H9 (cell line): ENCODE measurements at regions not wholly inside any gene's neighbourhood (a gene's known extent, or its start where the extent isn't known, plus 50 kb on each side); places are given as distances from the start of the nearest gene placed in this dataset.

Experiments
- DNase-seq: peaks from one replicate; pipeline ENCODE4 v3.0.0-alpha.2; 2017
- H2AFZ ChIP-seq: one replicate; pipeline ENCODE4 v1.6.1; 2013; ENCODE audit warnings: mild to moderate bottlenecking, low read length, control low read depth, moderate library complexity
- H2AK5ac ChIP-seq: 2 replicates; pipeline ENCODE4 v1.6.1; 2013; ENCODE audit warnings: low read length, control low read depth, mixed read lengths; ENCODE audit not compliant: insufficient read length
- H2BK120ac ChIP-seq: one replicate; pipeline ENCODE4 v1.6.1; 2013; ENCODE audit warnings: low read depth, mild to moderate bottlenecking, low read length, control low read depth, inconsistent platforms; ENCODE audit not compliant: poor library complexity, severe bottlenecking
- H2BK12ac ChIP-seq: 2 replicates; pipeline ENCODE4 v1.6.1; 2013; ENCODE audit warnings: low read length, control low read depth, mixed read lengths, low read depth; ENCODE audit not compliant: insufficient read length
- H2BK15ac ChIP-seq: 2 replicates; pipeline ENCODE4 v1.6.1; 2013; ENCODE audit warnings: low read depth, low read length, control low read depth
- H2BK20ac ChIP-seq: one replicate; pipeline ENCODE4 v1.6.1; 2013; ENCODE audit warnings: low read depth, mild to moderate bottlenecking, low read length, control low read depth, inconsistent platforms; ENCODE audit not compliant: poor library complexity, severe bottlenecking
- H2BK5ac ChIP-seq: 2 replicates; pipeline ENCODE4 v1.6.1; 2013; ENCODE audit warnings: low read length, control low read depth, mixed read lengths; ENCODE audit not compliant: insufficient read length
- H3K14ac ChIP-seq: 2 replicates; pipeline ENCODE4 v1.6.1; 2013; ENCODE audit warnings: low read length, control low read depth; ENCODE audit not compliant: insufficient read depth
- H3K18ac ChIP-seq: 2 replicates; pipeline ENCODE4 v1.6.1; 2013; ENCODE audit warnings: low read depth, mild to moderate bottlenecking, mixed read lengths, low read length, control low read depth; ENCODE audit not compliant: insufficient read length
- H3K23ac ChIP-seq: 2 replicates; pipeline ENCODE4 v1.6.1; 2013; ENCODE audit warnings: low read length, control low read depth, mixed read lengths, low read depth; ENCODE audit not compliant: insufficient read length
- H3K23me2 ChIP-seq: 2 replicates; pipeline ENCODE4 v1.6.1; 2013; ENCODE audit warnings: low read depth, mild to moderate bottlenecking, mixed read lengths, low read length, control low read depth; ENCODE audit not compliant: insufficient read length, poor library complexity, severe bottlenecking
- H3K27ac ChIP-seq: 2 replicates; pipeline ENCODE4 v1.5.1; 2013; ENCODE audit warnings: low read length, control low read depth, mixed read lengths, low read depth; ENCODE audit not compliant: insufficient read length
- H3K27me3 ChIP-seq: 2 replicates; pipeline ENCODE4 v1.6.1; 2013; ENCODE audit warnings: low read length, control low read depth, inconsistent platforms; ENCODE audit not compliant: insufficient read depth
- H3K4ac ChIP-seq: 2 replicates; pipeline ENCODE4 v1.6.1; 2013; ENCODE audit warnings: low read depth, mild to moderate bottlenecking, control low read depth, inconsistent platforms, low read length, moderate library complexity
- H3K4me1 ChIP-seq: 2 replicates; pipeline ENCODE4 v1.6.1; 2013; ENCODE audit warnings: low read length, control low read depth, inconsistent platforms; ENCODE audit not compliant: insufficient read depth
- H3K4me2 ChIP-seq: 2 replicates; pipeline ENCODE4 v1.6.1; 2013; ENCODE audit warnings: low read length, control low read depth, mixed read lengths; ENCODE audit not compliant: insufficient read length, insufficient read depth
- H3K56ac ChIP-seq: 2 replicates; pipeline ENCODE4 v1.6.1; 2013; ENCODE audit warnings: low read depth, mild to moderate bottlenecking, mixed read lengths, low read length, control low read depth; ENCODE audit not compliant: insufficient read length
- H3K79me1 ChIP-seq: 2 replicates; pipeline ENCODE4 v1.6.1; 2013; ENCODE audit warnings: low read depth, mild to moderate bottlenecking, moderate library complexity, low read length, control low read depth, inconsistent platforms; ENCODE audit not compliant: insufficient read depth, poor library complexity, severe bottlenecking
- H3K79me2 ChIP-seq: 2 replicates; pipeline ENCODE4 v1.6.1; 2013; ENCODE audit warnings: low read length, control low read depth, inconsistent platforms; ENCODE audit not compliant: insufficient read depth
- H3K9ac ChIP-seq: 2 replicates; pipeline ENCODE4 v1.6.1; 2013; ENCODE audit warnings: low read length, control low read depth, mixed read lengths; ENCODE audit not compliant: insufficient read length; ENCODE audit errors: extremely low read depth
- H3K9me3 ChIP-seq: one replicate; pipeline ENCODE4 v1.6.1; 2013; ENCODE audit warnings: low read depth, low read length, inconsistent platforms; ENCODE audit not compliant: control insufficient read depth
- H3T11ph ChIP-seq: one replicate; pipeline ENCODE4 v1.6.1; 2013; ENCODE audit warnings: mild to moderate bottlenecking, low read length, control low read depth, inconsistent platforms
- H4K20me1 ChIP-seq: one replicate; pipeline ENCODE4 v1.6.1; 2013; ENCODE audit not compliant: control insufficient read depth, insufficient read length, insufficient read depth
- H4K5ac ChIP-seq: 2 replicates; pipeline ENCODE4 v1.6.1; 2013; ENCODE audit warnings: low read depth, mild to moderate bottlenecking, mixed read lengths, low read length, control low read depth; ENCODE audit not compliant: insufficient read length
- H4K8ac ChIP-seq: replicated peaks from 2 replicates; pipeline ENCODE4 v1.6.1; 2013; ENCODE audit warnings: low read length, control low read depth, mixed read lengths, low read depth; ENCODE audit not compliant: insufficient read length
- H4K91ac ChIP-seq: 2 replicates; pipeline ENCODE4 v1.6.1; 2013; ENCODE audit warnings: low read depth, mild to moderate bottlenecking, moderate library complexity, mixed read lengths, low read length, control low read depth; ENCODE audit not compliant: insufficient read length
- H3K27ac Mint-ChIP-seq, 3 experiments: 2 replicates in 2 of 3; 3 replicates in 1 of 3; pipeline ENCODE4 v1.8.0; 2020 to 2021; ENCODE audit warnings: mixed read lengths in 3 of 3, mild to moderate bottlenecking in 1 of 3, moderate library complexity in 1 of 3
- H3K27me3 Mint-ChIP-seq: 2 replicates; pipeline ENCODE4 v1.8.0; 2021; ENCODE audit warnings: low read depth, mild to moderate bottlenecking, moderate library complexity, mixed read lengths
- H3K36me3 Mint-ChIP-seq, 3 experiments: 2 replicates in 2 of 3; 3 replicates in 1 of 3; pipeline ENCODE4 v1.8.0; 2020 to 2021; ENCODE audit warnings: low read depth in 3 of 3, mixed read lengths in 3 of 3; ENCODE audit not compliant: insufficient read depth in 1 of 3
- H3K4me1 Mint-ChIP-seq, 2 experiments: 2 replicates each; pipeline ENCODE4 v1.8.0; 2020; ENCODE audit warnings: mixed read lengths in 2 of 2
- H3K4me3 Mint-ChIP-seq, 2 experiments: 2 replicates in 1 of 2; 3 replicates in 1 of 2; pipeline ENCODE4 v1.8.0; 2020 to 2021; ENCODE audit warnings: mild to moderate bottlenecking in 2 of 2, mixed read lengths in 2 of 2, moderate library complexity in 1 of 2
- H3K9me3 Mint-ChIP-seq, 2 experiments: 2 replicates in 1 of 2; 3 replicates in 1 of 2; pipeline ENCODE4 v1.8.0; 2020; ENCODE audit warnings: mild to moderate bottlenecking in 2 of 2, mixed read lengths in 2 of 2, moderate library complexity in 1 of 2
- WGBS: extraction: QIAGEN DNeasy Blood & Tissue Kit; methylation state at CpG from one replicate; pipeline ENCODE4 v1.1.7; 2013; ENCODE audit warnings: missing lambda C conversion rate, low lambda C conversion rate, mixed read lengths; ENCODE audit not compliant: insufficient read length; ENCODE audit errors: extremely low coverage; 5-methylcytosine and 5-hydroxymethylcytosine counted together
- TF ChIP-seq, protein P1 (sequence below): fragments of 200-600 bp; sonication (generic); conservative IDR thresholded peaks from 3 replicates; pipeline ENCODE4 v1.8.0; 2021; ENCODE audit warnings: antibody characterized with exemption, mild to moderate bottlenecking

GRCh38 chr14:28542040-28542439 is 224.5 kb upstream of the FOXG1 start:
- no peak overlapping the region for H2BK5ac ChIP-seq
- no peak overlapping the region for H3K18ac ChIP-seq
- Mint-ChIP-seq H3K4me1 (no peaks in the 10 kb centered on the region), H3K4me3 (no peak overlapping the region), H3K27me3 (peaks cover 2% of the 10 kb centered on the region; the same call in 1 of the 2 replicates), H3K9me3 (peaks cover 42 to 56% of the 10 kb centered on the region in 2 experiments), H3K27ac (no peak overlapping the region), H3K36me3 (peaks cover 11 to 23% (median 17%) of the 10 kb centered on the region in 3 experiments)
- no peak overlapping the region for H3K4ac ChIP-seq
- no peak overlapping the region for H3K23ac ChIP-seq
- H3K14ac ChIP-seq = no peak overlapping the region
- no peak overlapping the region for H2BK120ac ChIP-seq
- no peak overlapping the region for H4K5ac ChIP-seq
- H3K9me3 ChIP-seq = no peaks in the 10 kb centered on the region
- H3K27ac ChIP-seq = no peak overlapping the region
- no peak overlapping the region for H2AK5ac ChIP-seq
- no peak overlapping the region for H4K91ac ChIP-seq
- H3K4me2 ChIP-seq = no peak overlapping the region
- no peak overlapping the region for H2BK12ac ChIP-seq
- no peak overlapping the region for H3K9ac ChIP-seq
- no peak overlapping the region for H2BK20ac ChIP-seq
- no peak overlapping the region for H2AFZ ChIP-seq
- no peaks in the 10 kb centered on the region for H4K20me1 ChIP-seq
- TF ChIP-seq, protein P1, sequence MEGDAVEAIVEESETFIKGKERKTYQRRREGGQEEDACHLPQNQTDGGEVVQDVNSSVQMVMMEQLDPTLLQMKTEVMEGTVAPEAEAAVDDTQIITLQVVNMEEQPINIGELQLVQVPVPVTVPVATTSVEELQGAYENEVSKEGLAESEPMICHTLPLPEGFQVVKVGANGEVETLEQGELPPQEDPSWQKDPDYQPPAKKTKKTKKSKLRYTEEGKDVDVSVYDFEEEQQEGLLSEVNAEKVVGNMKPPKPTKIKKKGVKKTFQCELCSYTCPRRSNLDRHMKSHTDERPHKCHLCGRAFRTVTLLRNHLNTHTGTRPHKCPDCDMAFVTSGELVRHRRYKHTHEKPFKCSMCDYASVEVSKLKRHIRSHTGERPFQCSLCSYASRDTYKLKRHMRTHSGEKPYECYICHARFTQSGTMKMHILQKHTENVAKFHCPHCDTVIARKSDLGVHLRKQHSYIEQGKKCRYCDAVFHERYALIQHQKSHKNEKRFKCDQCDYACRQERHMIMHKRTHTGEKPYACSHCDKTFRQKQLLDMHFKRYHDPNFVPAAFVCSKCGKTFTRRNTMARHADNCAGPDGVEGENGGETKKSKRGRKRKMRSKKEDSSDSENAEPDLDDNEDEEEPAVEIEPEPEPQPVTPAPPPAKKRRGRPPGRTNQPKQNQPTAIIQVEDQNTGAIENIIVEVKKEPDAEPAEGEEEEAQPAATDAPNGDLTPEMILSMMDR = no peak
- H3K79me2 ChIP-seq = no peaks in the 10 kb centered on the region
- no peak overlapping the region for H2BK15ac ChIP-seq
- H3T11ph ChIP-seq = no peak overlapping the region
- H3K4me1 ChIP-seq = no peaks in the 10 kb centered on the region
- H4K8ac ChIP-seq = no peak overlapping the region
- WGBS = no CpG with 5 or more reads among the region's 2 CpGs
- no peaks in the 10 kb centered on the region for H3K27me3 ChIP-seq
- DNase-seq = no peak
- no peaks in the 10 kb centered on the region for H3K23me2 ChIP-seq
- no peaks in the 10 kb centered on the region for H3K79me1 ChIP-seq
- H3K56ac ChIP-seq = no peak overlapping the region
